H9 (cell line): ENCODE measurements at regions not wholly inside any gene's neighbourhood (a gene's known extent, or its start where the extent isn't known, plus 50 kb on each side); places are given as distances from the start of the nearest gene placed in this dataset.

Experiments
- DNase-seq: peaks from one replicate; pipeline ENCODE4 v3.0.0-alpha.2; 2017
- H2AFZ ChIP-seq: one replicate; pipeline ENCODE4 v1.6.1; 2013; ENCODE audit warnings: mild to moderate bottlenecking, low read length, control low read depth, moderate library complexity
- H2AK5ac ChIP-seq: 2 replicates; pipeline ENCODE4 v1.6.1; 2013; ENCODE audit warnings: low read length, control low read depth, mixed read lengths; ENCODE audit not compliant: insufficient read length
- H2BK120ac ChIP-seq: one replicate; pipeline ENCODE4 v1.6.1; 2013; ENCODE audit warnings: low read depth, mild to moderate bottlenecking, low read length, control low read depth, inconsistent platforms; ENCODE audit not compliant: poor library complexity, severe bottlenecking
- H2BK12ac ChIP-seq: 2 replicates; pipeline ENCODE4 v1.6.1; 2013; ENCODE audit warnings: low read length, control low read depth, mixed read lengths, low read depth; ENCODE audit not compliant: insufficient read length
- H2BK15ac ChIP-seq: 2 replicates; pipeline ENCODE4 v1.6.1; 2013; ENCODE audit warnings: low read depth, low read length, control low read depth
- H2BK20ac ChIP-seq: one replicate; pipeline ENCODE4 v1.6.1; 2013; ENCODE audit warnings: low read depth, mild to moderate bottlenecking, low read length, control low read depth, inconsistent platforms; ENCODE audit not compliant: poor library complexity, severe bottlenecking
- H2BK5ac ChIP-seq: 2 replicates; pipeline ENCODE4 v1.6.1; 2013; ENCODE audit warnings: low read length, control low read depth, mixed read lengths; ENCODE audit not compliant: insufficient read length
- H3K14ac ChIP-seq: 2 replicates; pipeline ENCODE4 v1.6.1; 2013; ENCODE audit warnings: low read length, control low read depth; ENCODE audit not compliant: insufficient read depth
- H3K18ac ChIP-seq: 2 replicates; pipeline ENCODE4 v1.6.1; 2013; ENCODE audit warnings: low read depth, mild to moderate bottlenecking, mixed read lengths, low read length, control low read depth; ENCODE audit not compliant: insufficient read length
- H3K23ac ChIP-seq: 2 replicates; pipeline ENCODE4 v1.6.1; 2013; ENCODE audit warnings: low read length, control low read depth, mixed read lengths, low read depth; ENCODE audit not compliant: insufficient read length
- H3K23me2 ChIP-seq: 2 replicates; pipeline ENCODE4 v1.6.1; 2013; ENCODE audit warnings: low read depth, mild to moderate bottlenecking, mixed read lengths, low read length, control low read depth; ENCODE audit not compliant: insufficient read length, poor library complexity, severe bottlenecking
- H3K27ac ChIP-seq: 2 replicates; pipeline ENCODE4 v1.5.1; 2013; ENCODE audit warnings: low read length, control low read depth, mixed read lengths, low read depth; ENCODE audit not compliant: insufficient read length
- H3K27me3 ChIP-seq: 2 replicates; pipeline ENCODE4 v1.6.1; 2013; ENCODE audit warnings: low read length, control low read depth, inconsistent platforms; ENCODE audit not compliant: insufficient read depth
- H3K4ac ChIP-seq: 2 replicates; pipeline ENCODE4 v1.6.1; 2013; ENCODE audit warnings: low read depth, mild to moderate bottlenecking, control low read depth, inconsistent platforms, low read length, moderate library complexity
- H3K4me1 ChIP-seq: 2 replicates; pipeline ENCODE4 v1.6.1; 2013; ENCODE audit warnings: low read length, control low read depth, inconsistent platforms; ENCODE audit not compliant: insufficient read depth
- H3K4me2 ChIP-seq: 2 replicates; pipeline ENCODE4 v1.6.1; 2013; ENCODE audit warnings: low read length, control low read depth, mixed read lengths; ENCODE audit not compliant: insufficient read length, insufficient read depth
- H3K56ac ChIP-seq: 2 replicates; pipeline ENCODE4 v1.6.1; 2013; ENCODE audit warnings: low read depth, mild to moderate bottlenecking, mixed read lengths, low read length, control low read depth; ENCODE audit not compliant: insufficient read length
- H3K79me1 ChIP-seq: 2 replicates; pipeline ENCODE4 v1.6.1; 2013; ENCODE audit warnings: low read depth, mild to moderate bottlenecking, moderate library complexity, low read length, control low read depth, inconsistent platforms; ENCODE audit not compliant: insufficient read depth, poor library complexity, severe bottlenecking
- H3K79me2 ChIP-seq: 2 replicates; pipeline ENCODE4 v1.6.1; 2013; ENCODE audit warnings: low read length, control low read depth, inconsistent platforms; ENCODE audit not compliant: insufficient read depth
- H3K9ac ChIP-seq: 2 replicates; pipeline ENCODE4 v1.6.1; 2013; ENCODE audit warnings: low read length, control low read depth, mixed read lengths; ENCODE audit not compliant: insufficient read length; ENCODE audit errors: extremely low read depth
- H3K9me3 ChIP-seq: one replicate; pipeline ENCODE4 v1.6.1; 2013; ENCODE audit warnings: low read depth, low read length, inconsistent platforms; ENCODE audit not compliant: control insufficient read depth
- H3T11ph ChIP-seq: one replicate; pipeline ENCODE4 v1.6.1; 2013; ENCODE audit warnings: mild to moderate bottlenecking, low read length, control low read depth, inconsistent platforms
- H4K20me1 ChIP-seq: one replicate; pipeline ENCODE4 v1.6.1; 2013; ENCODE audit not compliant: control insufficient read depth, insufficient read length, insufficient read depth
- H4K5ac ChIP-seq: 2 replicates; pipeline ENCODE4 v1.6.1; 2013; ENCODE audit warnings: low read depth, mild to moderate bottlenecking, mixed read lengths, low read length, control low read depth; ENCODE audit not compliant: insufficient read length
- H4K8ac ChIP-seq: replicated peaks from 2 replicates; pipeline ENCODE4 v1.6.1; 2013; ENCODE audit warnings: low read length, control low read depth, mixed read lengths, low read depth; ENCODE audit not compliant: insufficient read length
- H4K91ac ChIP-seq: 2 replicates; pipeline ENCODE4 v1.6.1; 2013; ENCODE audit warnings: low read depth, mild to moderate bottlenecking, moderate library complexity, mixed read lengths, low read length, control low read depth; ENCODE audit not compliant: insufficient read length
- H3K27ac Mint-ChIP-seq, 3 experiments: 2 replicates in 2 of 3; 3 replicates in 1 of 3; pipeline ENCODE4 v1.8.0; 2020 to 2021; ENCODE audit warnings: mixed read lengths in 3 of 3, mild to moderate bottlenecking in 1 of 3, moderate library complexity in 1 of 3
- H3K27me3 Mint-ChIP-seq: 2 replicates; pipeline ENCODE4 v1.8.0; 2021; ENCODE audit warnings: low read depth, mild to moderate bottlenecking, moderate library complexity, mixed read lengths
- H3K36me3 Mint-ChIP-seq, 3 experiments: 2 replicates in 2 of 3; 3 replicates in 1 of 3; pipeline ENCODE4 v1.8.0; 2020 to 2021; ENCODE audit warnings: low read depth in 3 of 3, mixed read lengths in 3 of 3; ENCODE audit not compliant: insufficient read depth in 1 of 3
- H3K4me1 Mint-ChIP-seq, 2 experiments: 2 replicates each; pipeline ENCODE4 v1.8.0; 2020; ENCODE audit warnings: mixed read lengths in 2 of 2
- H3K4me3 Mint-ChIP-seq, 2 experiments: 2 replicates in 1 of 2; 3 replicates in 1 of 2; pipeline ENCODE4 v1.8.0; 2020 to 2021; ENCODE audit warnings: mild to moderate bottlenecking in 2 of 2, mixed read lengths in 2 of 2, moderate library complexity in 1 of 2
- H3K9me3 Mint-ChIP-seq, 2 experiments: 2 replicates in 1 of 2; 3 replicates in 1 of 2; pipeline ENCODE4 v1.8.0; 2020; ENCODE audit warnings: mild to moderate bottlenecking in 2 of 2, mixed read lengths in 2 of 2, moderate library complexity in 1 of 2
- WGBS: extraction: QIAGEN DNeasy Blood & Tissue Kit; methylation state at CpG from one replicate; pipeline ENCODE4 v1.1.7; 2013; ENCODE audit warnings: missing lambda C conversion rate, low lambda C conversion rate, mixed read lengths; ENCODE audit not compliant: insufficient read length; ENCODE audit errors: extremely low coverage; 5-methylcytosine and 5-hydroxymethylcytosine counted together
- TF ChIP-seq, protein P1 (sequence below): fragments of 200-600 bp; sonication (generic); conservative IDR thresholded peaks from 3 replicates; pipeline ENCODE4 v1.8.0; 2021; ENCODE audit warnings: antibody characterized with exemption, mild to moderate bottlenecking

DNA sequence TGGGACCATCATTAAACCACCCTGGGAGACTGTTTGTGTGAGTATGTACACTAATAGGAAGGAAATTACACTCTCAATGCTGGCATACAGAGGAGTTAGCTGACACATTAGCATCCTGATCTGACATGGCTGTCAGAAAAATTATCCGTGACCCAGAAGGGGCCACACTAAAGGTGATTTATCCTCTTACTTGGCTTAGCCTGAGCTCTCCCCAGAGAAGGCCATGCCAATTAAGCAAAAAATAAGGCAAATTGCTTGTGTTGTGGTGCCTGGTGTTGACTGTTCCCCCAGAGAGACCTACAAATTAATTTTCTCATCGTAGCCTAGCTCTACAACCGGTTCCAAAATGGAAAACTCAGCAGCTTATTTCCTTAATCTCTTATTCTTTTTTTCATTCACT, 992.3 kb downstream of the KCNMA1 start:
- Mint-ChIP-seq H3K36me3 (no peaks in the 10 kb centered on the region; a peak in 1 of 7 replicates), H3K9me3 (peaks cover 0 to 3% of the 10 kb centered on the region in 2 experiments; a peak in 1 of 5 replicates), H3K4me1 (peaks cover 14% of the 10 kb centered on the region in 2 experiments), H3K4me3 (no peak overlapping the region), H3K27ac (no peak overlapping the region), H3K27me3 (peaks cover 6% of the 10 kb centered on the region; the same call in 1 of the 2 replicates)
- Histone ChIP-seq H3K79me2 (no peaks in the 10 kb centered on the region), H3K27ac (no peak overlapping the region), H3K4me2 (no peak overlapping the region), H2AFZ (no peak overlapping the region), H3K4me1 (peaks cover 3% of the 10 kb centered on the region; the same call in 1 of the 2 replicates), H3K27me3 (no peaks in the 10 kb centered on the region), H3K9ac (no peak overlapping the region), H2BK120ac (no peak overlapping the region), H3K9me3 (no peaks in the 10 kb centered on the region), H2BK15ac (no peak overlapping the region), H3K23ac (no peak overlapping the region), H2AK5ac (no peak overlapping the region), H3K18ac (no peak overlapping the region), H3K56ac (no peak overlapping the region), H4K8ac (no peak overlapping the region), H3K4ac (no peak overlapping the region), H2BK5ac (no peak overlapping the region), H4K20me1 (no peaks in the 10 kb centered on the region), H3K14ac (no peak overlapping the region), H2BK12ac (no peak overlapping the region), H3K79me1 (no peaks in the 10 kb centered on the region), H3K23me2 (no peaks in the 10 kb centered on the region), H2BK20ac (no peak overlapping the region), H3T11ph (no peak overlapping the region), H4K91ac (no peak overlapping the region), H4K5ac (no peak overlapping the region)
- WGBS = no CpG with 5 or more reads among the region's 3 CpGs
- TF ChIP-seq, protein P1, sequence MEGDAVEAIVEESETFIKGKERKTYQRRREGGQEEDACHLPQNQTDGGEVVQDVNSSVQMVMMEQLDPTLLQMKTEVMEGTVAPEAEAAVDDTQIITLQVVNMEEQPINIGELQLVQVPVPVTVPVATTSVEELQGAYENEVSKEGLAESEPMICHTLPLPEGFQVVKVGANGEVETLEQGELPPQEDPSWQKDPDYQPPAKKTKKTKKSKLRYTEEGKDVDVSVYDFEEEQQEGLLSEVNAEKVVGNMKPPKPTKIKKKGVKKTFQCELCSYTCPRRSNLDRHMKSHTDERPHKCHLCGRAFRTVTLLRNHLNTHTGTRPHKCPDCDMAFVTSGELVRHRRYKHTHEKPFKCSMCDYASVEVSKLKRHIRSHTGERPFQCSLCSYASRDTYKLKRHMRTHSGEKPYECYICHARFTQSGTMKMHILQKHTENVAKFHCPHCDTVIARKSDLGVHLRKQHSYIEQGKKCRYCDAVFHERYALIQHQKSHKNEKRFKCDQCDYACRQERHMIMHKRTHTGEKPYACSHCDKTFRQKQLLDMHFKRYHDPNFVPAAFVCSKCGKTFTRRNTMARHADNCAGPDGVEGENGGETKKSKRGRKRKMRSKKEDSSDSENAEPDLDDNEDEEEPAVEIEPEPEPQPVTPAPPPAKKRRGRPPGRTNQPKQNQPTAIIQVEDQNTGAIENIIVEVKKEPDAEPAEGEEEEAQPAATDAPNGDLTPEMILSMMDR = no peak
- no peak for DNase-seq
